Retinal pigment epithelial cell (primary cell): ENCODE measurements at regions not wholly inside any gene's neighbourhood (a gene's known extent, or its start where the extent isn't known, plus 50 kb on each side); places are given as distances from the start of the nearest gene placed in this dataset.

Experiments used
- DNase-seq: peaks from one replicate; pipeline ENCODE4 v3.0.0-alpha.2; 2010; ENCODE audit warnings: low read depth
- H3K4me3 ChIP-seq: 2 replicates; pipeline ENCODE4 v1.5.1; 2011; ENCODE audit warnings: mild to moderate bottlenecking, low read length, control low read depth, moderate library complexity
- TF ChIP-seq, protein P1 (sequence below): conservative IDR thresholded peaks from 2 replicates; pipeline ENCODE4 v1.5.1; 2011; ENCODE audit warnings: low read depth, low read length, control low read depth, inconsistent platforms

GRCh38 chr5:20537911-20538703 lies 550.1 kb upstream of the CDH18 start:
- TF ChIP-seq, protein P1, sequence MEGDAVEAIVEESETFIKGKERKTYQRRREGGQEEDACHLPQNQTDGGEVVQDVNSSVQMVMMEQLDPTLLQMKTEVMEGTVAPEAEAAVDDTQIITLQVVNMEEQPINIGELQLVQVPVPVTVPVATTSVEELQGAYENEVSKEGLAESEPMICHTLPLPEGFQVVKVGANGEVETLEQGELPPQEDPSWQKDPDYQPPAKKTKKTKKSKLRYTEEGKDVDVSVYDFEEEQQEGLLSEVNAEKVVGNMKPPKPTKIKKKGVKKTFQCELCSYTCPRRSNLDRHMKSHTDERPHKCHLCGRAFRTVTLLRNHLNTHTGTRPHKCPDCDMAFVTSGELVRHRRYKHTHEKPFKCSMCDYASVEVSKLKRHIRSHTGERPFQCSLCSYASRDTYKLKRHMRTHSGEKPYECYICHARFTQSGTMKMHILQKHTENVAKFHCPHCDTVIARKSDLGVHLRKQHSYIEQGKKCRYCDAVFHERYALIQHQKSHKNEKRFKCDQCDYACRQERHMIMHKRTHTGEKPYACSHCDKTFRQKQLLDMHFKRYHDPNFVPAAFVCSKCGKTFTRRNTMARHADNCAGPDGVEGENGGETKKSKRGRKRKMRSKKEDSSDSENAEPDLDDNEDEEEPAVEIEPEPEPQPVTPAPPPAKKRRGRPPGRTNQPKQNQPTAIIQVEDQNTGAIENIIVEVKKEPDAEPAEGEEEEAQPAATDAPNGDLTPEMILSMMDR = no peak
- H3K4me3 ChIP-seq = no peak overlapping the region
- no peak for DNase-seq

DNA sequence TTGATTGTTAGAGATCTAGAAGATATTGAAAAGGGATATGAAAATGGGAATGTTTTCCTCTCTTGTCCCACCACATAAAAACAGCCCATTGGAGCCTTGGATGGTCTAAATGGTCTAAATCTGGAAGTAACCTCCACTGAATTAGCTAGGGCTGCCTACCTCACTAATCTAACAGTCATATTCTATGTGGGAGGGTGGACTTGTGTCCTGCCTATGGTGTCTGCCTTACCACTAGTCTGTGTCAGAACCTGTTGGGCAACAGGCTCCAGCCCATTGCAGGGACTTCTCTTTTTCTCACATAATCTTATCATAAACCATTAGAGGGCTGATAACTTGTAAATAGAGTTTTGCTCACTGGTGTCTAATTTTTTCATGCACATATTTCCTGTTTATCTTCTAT lies 548.8 kb upstream of the CDH18 start:
- DNase-seq = no peak
- TF ChIP-seq, protein P1 = no peak

GRCh38 chr5:20536341-20536740 lies 548.3 kb upstream of the CDH18 start:
- DNase-seq = no peak
- TF ChIP-seq, protein P1 = no peak
- H3K4me3 ChIP-seq = no peak overlapping the region

More for the DNA sequence above, 548.8 kb upstream of the CDH18 start:
- no peak overlapping the region for H3K4me3 ChIP-seq

GRCh38 chr5:20528471-20528870 lies 540.5 kb upstream of the CDH18 start:
- no peak for DNase-seq

GRCh38 chr5:20524991-20525529 lies 537.1 kb upstream of the CDH18 start:
- TF ChIP-seq, protein P1 = no peak
- DNase-seq = peak; percentile 34
- no peak overlapping the region for H3K4me3 ChIP-seq

More at GRCh38 chr5:20528471-20528870, 540.5 kb upstream of the CDH18 start:
- no peak overlapping the region for H3K4me3 ChIP-seq
- TF ChIP-seq, protein P1 = no peak

GRCh38 chr5:20522905-20523482 lies 535.0 kb upstream of the CDH18 start:
- TF ChIP-seq, protein P1 = no peak
- no peak for DNase-seq
- H3K4me3 ChIP-seq = no peak overlapping the region
